D721Med (cell line): ENCODE measurements at regions not wholly inside any gene's neighbourhood (a gene's known extent, or its start where the extent isn't known, plus 50 kb on each side); places are given as distances from the start of the nearest gene placed in this dataset.

ENCODE experiments used
- DNase-seq: peaks from one replicate; pipeline ENCODE4 v3.0.0; 2011; ENCODE audit warnings: low spot score; ENCODE audit not compliant: insufficient read length
- FAIRE-seq: peaks from 2 replicates; lab custom pipeline; 2011; peaks lifted over from hg19 to GRCh38; lab: Jason Lieb, UNC
- TF ChIP-seq, protein P1 (sequence below): IDR thresholded peaks from 2 replicates; pipeline ENCODE4 v1.5.1; 2012; ENCODE audit warnings: mild to moderate bottlenecking, control low read depth; ENCODE audit not compliant: insufficient read depth; ENCODE audit errors: missing control alignments

DNA sequence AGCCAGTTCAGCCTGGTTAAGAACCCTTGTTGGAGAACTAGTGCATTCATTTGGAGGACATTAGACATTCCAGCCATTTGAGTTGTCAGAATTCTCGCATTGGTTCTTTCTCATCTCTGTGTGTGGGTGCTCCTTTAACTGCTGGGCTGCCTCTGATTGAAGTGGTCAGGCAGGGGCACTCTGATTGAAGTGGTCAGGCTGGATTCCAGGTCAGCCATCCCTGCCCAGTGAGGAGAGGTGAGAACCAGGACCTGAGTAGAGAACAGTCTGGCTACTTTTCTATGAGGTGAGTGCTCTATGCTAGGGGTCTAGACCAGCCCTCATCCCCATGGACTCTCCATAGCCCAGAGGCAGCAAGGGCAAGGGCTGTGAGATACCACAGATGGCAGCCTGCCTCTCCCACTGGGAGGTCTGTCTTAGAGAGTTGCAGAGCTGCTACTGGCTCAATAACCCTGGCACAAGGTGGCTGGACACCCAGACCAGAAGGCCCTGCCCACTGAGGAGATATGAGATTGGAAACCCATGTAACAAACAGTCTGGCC, 691.6 kb downstream of the TMTC2 start:
- no peak for FAIRE-seq
- no peak for DNase-seq
- TF ChIP-seq, protein P1, sequence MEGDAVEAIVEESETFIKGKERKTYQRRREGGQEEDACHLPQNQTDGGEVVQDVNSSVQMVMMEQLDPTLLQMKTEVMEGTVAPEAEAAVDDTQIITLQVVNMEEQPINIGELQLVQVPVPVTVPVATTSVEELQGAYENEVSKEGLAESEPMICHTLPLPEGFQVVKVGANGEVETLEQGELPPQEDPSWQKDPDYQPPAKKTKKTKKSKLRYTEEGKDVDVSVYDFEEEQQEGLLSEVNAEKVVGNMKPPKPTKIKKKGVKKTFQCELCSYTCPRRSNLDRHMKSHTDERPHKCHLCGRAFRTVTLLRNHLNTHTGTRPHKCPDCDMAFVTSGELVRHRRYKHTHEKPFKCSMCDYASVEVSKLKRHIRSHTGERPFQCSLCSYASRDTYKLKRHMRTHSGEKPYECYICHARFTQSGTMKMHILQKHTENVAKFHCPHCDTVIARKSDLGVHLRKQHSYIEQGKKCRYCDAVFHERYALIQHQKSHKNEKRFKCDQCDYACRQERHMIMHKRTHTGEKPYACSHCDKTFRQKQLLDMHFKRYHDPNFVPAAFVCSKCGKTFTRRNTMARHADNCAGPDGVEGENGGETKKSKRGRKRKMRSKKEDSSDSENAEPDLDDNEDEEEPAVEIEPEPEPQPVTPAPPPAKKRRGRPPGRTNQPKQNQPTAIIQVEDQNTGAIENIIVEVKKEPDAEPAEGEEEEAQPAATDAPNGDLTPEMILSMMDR = no peak

DNA sequence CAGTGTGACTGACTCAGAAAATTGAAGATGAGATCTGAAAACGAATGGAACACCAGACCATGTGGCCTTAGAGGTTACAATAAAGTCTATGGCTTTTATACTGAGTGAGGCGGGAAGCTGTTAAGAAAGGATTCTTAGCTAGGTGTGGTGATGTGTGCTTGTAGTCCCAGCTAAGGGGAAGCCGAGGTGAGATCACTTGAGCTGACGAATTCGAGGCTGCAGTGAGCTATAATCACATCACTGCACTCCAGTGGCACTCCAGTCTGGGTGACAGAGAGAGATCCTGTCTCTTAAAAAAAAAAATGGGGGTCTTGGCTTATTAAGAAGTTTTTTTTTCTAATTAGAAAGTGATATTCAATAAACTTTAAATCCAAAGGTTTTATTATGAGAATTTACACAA, 678.6 kb downstream of the TMTC2 start:
- FAIRE-seq (no peak), DNase-seq (no peak)
- TF ChIP-seq, protein P1 = no peak

DNA sequence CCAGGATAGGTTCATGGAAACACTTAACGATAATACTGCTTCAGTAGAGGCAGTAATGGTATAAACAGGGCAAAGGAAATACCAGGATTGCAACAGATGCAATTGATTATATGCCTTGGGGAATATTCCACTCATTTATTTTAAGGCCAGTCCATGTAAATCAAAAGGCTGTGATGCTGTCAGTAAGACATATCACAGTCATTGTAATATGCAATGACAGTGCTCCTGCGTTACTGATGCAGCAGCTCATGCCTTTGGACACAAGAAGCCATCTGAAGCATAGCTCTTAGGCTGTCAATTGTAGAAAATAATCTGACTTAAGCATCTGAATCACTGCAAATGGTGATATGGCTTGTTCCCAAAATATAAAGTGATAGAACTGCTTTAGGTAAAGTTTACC, 674.8 kb downstream of the TMTC2 start:
- TF ChIP-seq, protein P1 = no peak
- DNase-seq = no peak
- FAIRE-seq = no peak

DNA sequence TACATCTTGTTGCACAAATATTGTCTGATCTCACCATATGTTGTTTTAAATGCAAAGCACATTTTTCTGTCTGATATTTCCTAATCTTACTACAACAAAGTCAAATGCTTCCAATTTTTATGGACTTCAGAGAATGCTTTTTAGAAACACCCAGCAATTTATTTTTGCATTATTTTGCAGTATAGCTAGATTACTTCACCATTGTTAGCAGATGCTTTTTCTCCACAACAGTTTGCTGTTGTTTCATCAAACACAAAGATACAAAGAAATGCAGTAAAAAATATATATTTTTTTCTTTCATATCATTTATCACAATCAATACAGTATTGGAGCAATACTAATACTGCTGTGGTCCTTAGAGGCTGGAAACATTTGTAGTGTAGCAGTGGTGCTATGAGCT, 674.4 kb downstream of the TMTC2 start:
- TF ChIP-seq, protein P1 = no peak
- DNase-seq (no peak), FAIRE-seq (no peak)

DNA sequence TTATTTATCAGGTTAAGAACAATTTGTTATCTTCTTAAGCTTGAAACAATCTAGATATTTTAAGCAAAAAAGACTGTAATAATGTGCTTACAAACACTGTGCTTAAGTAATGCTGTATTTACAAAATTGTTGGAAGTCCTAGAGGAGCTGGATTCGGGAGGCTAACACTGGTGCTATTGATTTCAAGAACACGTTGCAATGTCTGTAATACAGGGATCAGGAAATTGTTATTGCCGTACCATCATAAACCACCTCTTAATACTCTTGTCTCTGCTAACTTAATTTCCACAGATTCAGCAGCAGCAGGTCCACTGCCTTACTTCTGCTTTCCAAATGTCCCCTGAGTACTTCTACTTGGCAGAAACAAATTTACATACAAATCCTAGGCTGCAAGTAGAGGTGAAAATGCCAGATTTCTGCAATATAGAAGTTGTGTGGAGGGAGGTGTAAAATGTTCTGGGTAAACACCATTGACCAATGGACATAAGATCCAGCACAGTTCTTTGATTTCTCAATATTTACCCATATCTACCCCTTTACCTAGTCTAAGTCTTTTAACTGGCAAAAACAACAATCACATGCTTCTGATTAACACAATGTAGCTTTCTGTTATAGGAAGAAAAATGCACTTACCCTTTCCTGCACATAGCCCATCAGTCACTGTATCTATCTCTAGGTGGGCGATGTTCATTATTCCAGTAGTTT, 663.4 kb downstream of the TMTC2 start:
- DNase-seq = no peak
- TF ChIP-seq, protein P1 = no peak
- FAIRE-seq = no peak

DNA sequence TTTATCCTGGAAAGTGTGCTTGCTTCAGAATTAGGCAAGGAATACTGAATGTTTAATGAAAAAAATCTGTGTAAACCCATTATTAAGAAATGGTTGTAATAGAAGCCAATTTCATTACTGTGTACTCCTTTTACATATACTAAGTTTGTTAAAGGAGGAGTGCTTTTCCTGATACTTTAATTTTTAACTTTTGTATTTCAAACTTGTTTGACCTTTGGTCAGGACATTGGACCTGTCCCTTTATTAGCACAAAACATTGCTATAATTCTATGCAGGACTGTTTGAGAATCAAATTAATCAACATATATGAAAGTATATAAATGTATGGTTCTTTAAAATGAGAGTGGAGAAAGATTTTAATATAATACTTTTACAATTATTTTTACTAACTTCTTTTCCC, 659.6 kb downstream of the TMTC2 start:
- FAIRE-seq = no peak
- TF ChIP-seq, protein P1 = no peak

DNA sequence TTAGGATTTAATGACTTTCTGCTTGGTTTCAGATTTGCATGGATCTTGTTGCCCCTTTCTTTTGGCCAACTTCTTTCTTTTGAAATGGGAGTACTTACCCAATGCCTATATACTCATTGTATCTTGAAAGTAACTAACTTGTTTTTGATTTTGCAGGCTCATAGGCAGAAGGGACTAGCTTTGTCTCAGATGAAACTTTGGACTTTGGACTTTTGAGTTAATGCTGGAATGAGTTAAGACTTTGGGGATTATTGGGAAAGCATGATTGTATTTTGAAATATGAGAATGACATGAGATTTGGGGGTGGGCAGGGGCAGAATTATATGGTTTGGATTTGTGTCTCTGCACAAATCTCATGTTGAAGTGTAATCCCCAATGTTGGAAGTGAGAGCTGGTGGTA, 657.1 kb downstream of the TMTC2 start:
- DNase-seq = no peak
- TF ChIP-seq, protein P1 = no peak
- FAIRE-seq = no peak

More for the DNA sequence above, 659.6 kb downstream of the TMTC2 start:
- DNase-seq = no peak
